ENCODE measurements at regions not wholly inside any gene's neighbourhood (a gene's known extent, or its start where the extent isn't known, plus 50 kb on each side); places are given as distances from the start of the nearest gene placed in this dataset.

- H3K4me3 ChIP-seq (ENCODE audit: control insufficient read depth, low read depth, low read length): no peak overlapping the region
- no peak for TF ChIP-seq CTCF (IDR thresholded peaks at IDR 0.05; ENCODE audit: control insufficient read depth, insufficient read depth, low read depth, low read length, missing control alignments)
- DNase-seq (ENCODE audit: low read depth): peak; percentile 1
Observed at GRCh38 chr14:95597784-95598211, 62.9 kb downstream of the GLRX5 start.

GRCh38 chr14:95601650-95602049, 66.8 kb downstream of the GLRX5 start:
- DNase-seq (ENCODE audit: low read depth): no peak
- no peak for TF ChIP-seq CTCF (IDR thresholded peaks at IDR 0.05; ENCODE audit: control insufficient read depth, insufficient read depth, low read depth, low read length, missing control alignments)

GRCh38 chr14:95603415-95603814, 68.6 kb downstream of the GLRX5 start:
- no peak for TF ChIP-seq CTCF (IDR thresholded peaks at IDR 0.05; ENCODE audit: control insufficient read depth, insufficient read depth, low read depth, low read length, missing control alignments)
- no peak for DNase-seq (ENCODE audit: low read depth)
- no peak overlapping the region for H3K4me3 ChIP-seq (ENCODE audit: control insufficient read depth, low read depth, low read length)

More at GRCh38 chr14:95601650-95602049, 66.8 kb downstream of the GLRX5 start:
- no peak overlapping the region for H3K4me3 ChIP-seq (ENCODE audit: control insufficient read depth, low read depth, low read length)

- H3K4me3 ChIP-seq (ENCODE audit: control insufficient read depth, low read depth, low read length): no peak overlapping the region
- no peak for TF ChIP-seq CTCF (IDR thresholded peaks at IDR 0.05; ENCODE audit: control insufficient read depth, insufficient read depth, low read depth, low read length, missing control alignments)
- no peak for DNase-seq (ENCODE audit: low read depth)
Observed at GRCh38 chr14:95606266-95606665, 71.4 kb downstream of the GLRX5 start.

GRCh38 chr14:95608637-95609235, 73.9 kb downstream of the GLRX5 start:
- no peak overlapping the region for H3K4me3 ChIP-seq (ENCODE audit: control insufficient read depth, low read depth, low read length)
- DNase-seq (ENCODE audit: low read depth): no peak
- no peak for TF ChIP-seq CTCF (IDR thresholded peaks at IDR 0.05; ENCODE audit: control insufficient read depth, insufficient read depth, low read depth, low read length, missing control alignments)

GRCh38 chr14:95609398-95609990, 74.6 kb downstream of the GLRX5 start:
- DNase-seq (ENCODE audit: low read depth): no peak
- H3K4me3 ChIP-seq (ENCODE audit: control insufficient read depth, low read depth, low read length): no peak overlapping the region
- TF ChIP-seq CTCF (IDR thresholded peaks at IDR 0.05; ENCODE audit: control insufficient read depth, insufficient read depth, low read depth, low read length, missing control alignments): peak; percentile 62

All from AG09309 (cell line).